ENCODE measurements at regions not wholly inside any gene's neighbourhood (a gene's known extent, or its start where the extent isn't known, plus 50 kb on each side); places are given as distances from the start of the nearest gene placed in this dataset.
A peak's percentile ranks its signal among the peaks of the same experiment; 100 is the strongest.
"Not testable (repeated sequence)": the region's sequence is repeated elsewhere in the genome, so short reads cannot be mapped to it uniquely, and the experiment has no call there.

DNA sequence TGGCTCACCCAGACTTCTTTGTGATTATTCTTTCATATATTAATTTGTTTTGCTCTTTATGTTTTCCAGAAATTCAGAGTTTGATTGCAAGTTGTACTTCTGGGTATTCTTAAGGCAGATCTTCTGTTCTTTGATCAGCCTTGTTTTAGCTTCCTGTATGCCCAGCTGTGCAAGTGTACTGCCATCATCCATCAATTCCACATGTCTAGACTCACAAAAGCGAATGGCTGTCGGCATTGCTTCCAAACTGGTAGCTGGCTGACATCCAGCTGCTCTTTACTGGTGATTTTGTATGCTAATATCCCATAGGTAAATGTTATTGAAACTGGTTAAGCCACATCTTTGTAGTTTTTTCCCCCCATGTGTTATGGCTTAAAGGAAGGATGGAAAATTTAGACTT lies 1084.8 kb upstream of the CITED2 start:
- DNase-seq (ENCODE audit: low spot score) = no peak

DNA sequence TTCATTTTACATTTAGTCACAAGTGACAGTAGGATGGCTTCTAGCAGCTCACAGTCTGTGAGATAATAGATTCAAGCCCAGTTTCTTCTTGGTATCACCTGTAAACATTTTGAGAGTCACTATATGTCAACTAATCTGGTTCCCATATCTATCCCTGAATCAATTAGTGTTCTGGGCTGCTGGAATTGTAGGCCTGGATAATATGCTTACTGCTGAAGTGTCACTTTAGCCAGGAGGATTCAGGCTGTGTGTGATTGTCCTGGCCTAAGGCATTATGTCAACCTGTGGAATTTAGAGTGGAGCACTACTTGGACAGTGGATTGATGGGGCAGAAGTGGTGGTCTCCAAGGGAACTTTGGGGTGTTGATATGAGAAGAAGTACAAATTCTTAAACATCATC lies 1071.8 kb upstream of the CITED2 start:
- no peak for DNase-seq (ENCODE audit: low spot score)

DNA sequence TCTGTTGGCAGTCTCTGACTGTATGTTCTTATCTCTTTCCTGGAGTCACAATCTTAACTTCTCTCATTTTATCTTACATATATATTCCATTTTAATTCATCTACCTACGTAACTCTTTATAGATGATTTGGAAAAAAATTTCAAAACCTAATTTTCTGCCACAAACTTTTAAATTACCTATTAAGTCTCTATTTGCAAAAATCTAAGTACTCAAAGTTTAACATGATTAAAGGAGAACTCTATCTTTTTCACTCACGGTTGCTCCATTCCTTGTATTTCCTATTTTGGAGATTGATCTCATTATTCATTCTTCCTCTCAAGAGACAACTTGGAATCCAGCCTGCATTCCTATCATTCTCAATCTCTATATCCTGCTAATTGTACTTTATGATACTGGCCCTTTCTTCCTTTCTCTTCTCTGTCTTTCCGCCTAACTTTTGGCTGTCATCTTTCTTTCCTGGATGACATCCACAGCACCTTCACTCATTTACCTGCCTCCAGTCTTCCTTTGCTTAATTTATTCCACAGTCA lies 1071.1 kb upstream of the CITED2 start:
- peak; percentile 1 for DNase-seq (ENCODE audit: low spot score)

GRCh38 chr6:140443112-140443511 lies 1068.7 kb upstream of the CITED2 start:
- DNase-seq (ENCODE audit: low spot score) = not testable (repeated sequence)

- DNase-seq (ENCODE audit: low spot score) = peak; percentile 9
Observed at GRCh38 chr6:140441256-140441655, 1066.8 kb upstream of the CITED2 start.

DNA sequence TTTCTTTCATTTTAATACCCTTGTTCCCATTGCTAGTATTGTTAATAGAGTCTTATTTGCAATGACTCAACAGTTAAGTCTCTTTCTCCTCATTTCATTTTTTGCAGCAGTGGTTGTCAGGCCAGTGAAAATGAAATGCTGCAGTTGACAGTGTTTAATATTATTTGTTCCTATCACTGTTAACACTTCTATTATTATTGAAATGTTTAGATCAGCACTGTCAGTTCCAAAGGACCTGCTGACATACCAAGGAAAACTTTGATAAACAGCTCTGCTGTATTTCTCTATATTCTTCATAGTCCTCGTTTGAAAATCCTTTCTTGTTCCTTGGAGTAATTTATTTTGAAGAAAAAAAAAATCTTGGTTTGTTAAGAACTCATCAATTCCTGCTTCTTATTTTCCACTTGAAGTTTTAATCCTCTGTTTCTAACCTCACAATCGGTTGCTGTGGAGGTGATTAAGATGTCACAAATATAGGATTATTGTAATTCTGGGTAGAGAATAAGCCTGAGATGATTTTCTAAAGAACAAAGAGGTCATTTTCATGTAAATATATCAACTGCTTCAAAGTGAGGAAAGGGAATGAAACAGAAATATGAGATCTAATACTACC lies 1065.9 kb upstream of the CITED2 start:
- DNase-seq (ENCODE audit: low spot score) = no peak

DNA sequence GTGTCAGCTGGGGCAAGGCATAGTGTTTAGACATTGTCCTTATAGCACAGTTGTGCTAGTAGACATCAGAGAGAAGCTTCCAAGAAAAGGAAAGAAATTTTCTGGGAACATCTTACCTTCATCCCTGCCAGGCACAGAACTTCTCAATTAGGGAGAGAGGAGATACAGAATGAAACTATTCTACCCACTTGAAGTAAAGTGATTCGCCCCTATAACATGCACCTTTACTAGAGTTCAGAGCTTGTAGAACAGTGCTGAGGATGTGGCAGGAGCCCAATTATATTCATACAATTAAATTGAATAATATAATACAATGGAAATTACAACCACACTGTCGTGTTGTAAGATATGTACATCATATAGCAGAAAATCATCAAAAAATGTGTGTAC lies 1063.9 kb upstream of the CITED2 start:
- DNase-seq (ENCODE audit: low spot score) = no peak

DNA sequence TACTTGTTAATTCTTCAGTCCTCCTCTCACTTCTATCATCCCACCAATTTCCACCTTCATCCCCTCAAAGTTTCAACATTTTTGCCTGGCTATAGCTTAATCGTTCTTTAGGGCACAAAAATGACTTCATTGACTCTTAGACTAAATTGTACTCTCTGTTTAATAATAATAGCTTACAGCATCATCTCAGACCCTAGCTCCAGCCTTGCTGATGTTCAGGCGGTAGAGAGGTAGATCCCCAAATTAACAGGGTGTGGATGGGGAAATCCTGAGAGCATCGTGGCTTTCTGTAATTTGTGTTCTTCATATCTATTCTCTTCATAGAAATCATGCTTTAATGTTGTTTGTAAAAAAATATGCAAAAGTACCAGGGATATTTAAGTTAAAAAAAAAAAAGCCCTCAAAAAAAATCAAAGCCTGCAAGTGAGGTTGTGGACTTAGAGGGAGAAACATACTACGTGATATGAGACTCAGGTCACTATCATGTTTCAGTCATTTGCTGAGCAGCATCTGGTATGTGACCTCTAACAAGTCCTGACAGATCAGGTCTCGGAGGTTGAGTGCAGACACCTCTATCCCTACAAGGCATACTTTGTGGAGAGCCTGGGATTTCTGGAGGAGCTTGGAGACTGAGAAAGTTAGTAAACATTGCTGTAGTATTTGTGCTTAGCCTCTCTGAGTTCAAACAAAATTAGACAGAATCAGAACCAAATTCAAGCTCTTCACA lies 1063.3 kb upstream of the CITED2 start:
- DNase-seq (ENCODE audit: low spot score) = no peak

GRCh38 chr6:140436023-140436811 lies 1061.8 kb upstream of the CITED2 start:
- no peak for DNase-seq (ENCODE audit: low spot score)

DNA sequence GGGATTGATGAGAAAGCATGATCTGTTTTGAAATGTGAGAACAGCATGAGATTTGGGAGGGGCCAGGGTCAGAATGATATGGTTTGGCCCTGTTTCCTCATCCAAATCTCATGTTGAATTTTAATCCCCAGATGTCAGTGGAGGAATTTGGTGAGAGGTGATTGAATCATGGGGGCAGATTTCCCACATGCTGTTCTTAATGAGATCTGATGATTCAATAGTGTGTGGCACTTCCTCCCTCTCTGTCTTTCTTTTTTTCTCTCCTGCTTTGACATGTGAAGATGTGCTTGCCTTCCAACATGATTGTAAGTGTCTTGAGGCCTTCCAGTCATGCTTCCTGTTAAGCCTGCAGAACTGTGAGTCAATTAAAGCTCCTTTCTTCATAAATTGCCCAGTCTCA lies 1060.3 kb upstream of the CITED2 start:
- DNase-seq (ENCODE audit: low spot score) = no peak

- DNase-seq (ENCODE audit: low spot score) = no peak
Observed at GRCh38 chr6:140433072-140433471, 1058.6 kb upstream of the CITED2 start.

DNA sequence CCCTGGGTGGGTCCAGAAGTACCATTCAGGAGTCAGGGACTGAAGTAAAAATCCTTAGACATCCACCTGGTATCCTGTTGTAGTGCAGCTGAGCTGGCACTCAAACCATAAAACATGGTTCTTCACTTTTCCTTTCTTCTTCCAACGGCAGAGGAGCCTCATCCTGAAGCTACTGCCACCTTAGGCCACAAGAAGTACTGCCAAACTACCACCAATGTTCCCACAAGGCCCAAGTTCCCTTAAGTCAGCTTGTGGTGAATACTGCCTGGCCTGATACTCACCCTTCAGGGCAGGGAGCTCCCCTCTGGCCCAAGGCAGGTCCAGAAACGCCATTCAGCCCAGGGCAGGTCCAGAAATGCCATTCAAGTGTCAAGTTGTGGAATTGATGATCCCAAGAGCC lies 1053.4 kb upstream of the CITED2 start:
- DNase-seq (ENCODE audit: low spot score) = no peak

- DNase-seq (ENCODE audit: low spot score) = no peak
Observed at GRCh38 chr6:140414966-140415620, 1040.6 kb upstream of the CITED2 start.

- no peak for DNase-seq (ENCODE audit: low spot score)
Observed at GRCh38 chr6:140403020-140403419, 1028.6 kb upstream of the CITED2 start.

- no peak for DNase-seq (ENCODE audit: low spot score)
Observed at GRCh38 chr6:140401761-140402160, 1027.3 kb upstream of the CITED2 start.

DNA sequence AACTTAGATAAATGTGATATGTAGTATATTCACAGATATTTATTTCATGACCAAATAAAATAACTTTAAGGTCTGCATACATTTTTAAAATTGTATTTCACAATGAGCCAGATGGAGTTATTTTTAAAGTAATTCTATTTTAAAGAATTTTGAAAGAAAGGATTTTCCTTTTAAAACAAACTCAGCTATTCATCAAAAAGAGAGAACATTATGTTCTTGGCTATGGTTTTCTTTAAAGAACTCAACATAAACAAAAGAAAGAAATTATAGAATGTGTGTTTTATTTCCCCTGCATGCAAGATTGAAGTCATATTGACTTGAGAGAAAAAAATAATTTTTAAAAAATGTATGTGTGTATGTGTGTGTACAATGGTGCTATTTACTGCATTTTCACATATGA lies 1023.6 kb upstream of the CITED2 start:
- DNase-seq (ENCODE audit: low spot score) = no peak

- DNase-seq (ENCODE audit: low spot score) = no peak
Observed at GRCh38 chr6:140397106-140397505, 1022.7 kb upstream of the CITED2 start.

GRCh38 chr6:140393665-140394540 lies 1019.5 kb upstream of the CITED2 start:
- DNase-seq (ENCODE audit: low spot score) = peak; percentile 39

DNA sequence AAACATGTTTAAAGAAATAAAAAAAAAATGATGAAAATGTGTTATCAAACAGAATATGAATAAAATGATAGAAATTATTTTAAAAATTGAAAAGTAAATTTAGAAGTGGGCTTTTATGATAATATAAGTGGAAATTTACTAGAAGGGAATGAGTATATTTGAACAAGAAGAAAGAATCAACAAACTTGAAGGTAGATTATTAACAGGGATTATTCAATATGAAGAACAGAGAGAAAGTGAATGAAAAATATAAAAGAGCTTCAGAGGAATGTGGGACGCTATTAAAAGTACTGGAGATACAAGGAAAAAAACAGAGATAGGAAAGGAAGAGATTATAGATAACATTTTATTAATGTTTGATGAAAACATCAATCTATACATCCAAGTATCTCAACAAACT lies 1014.4 kb upstream of the CITED2 start:
- no peak for DNase-seq (ENCODE audit: low spot score)

GRCh38 chr6:140388192-140388802 lies 1013.8 kb upstream of the CITED2 start:
- no peak for DNase-seq (ENCODE audit: low spot score)

DNA sequence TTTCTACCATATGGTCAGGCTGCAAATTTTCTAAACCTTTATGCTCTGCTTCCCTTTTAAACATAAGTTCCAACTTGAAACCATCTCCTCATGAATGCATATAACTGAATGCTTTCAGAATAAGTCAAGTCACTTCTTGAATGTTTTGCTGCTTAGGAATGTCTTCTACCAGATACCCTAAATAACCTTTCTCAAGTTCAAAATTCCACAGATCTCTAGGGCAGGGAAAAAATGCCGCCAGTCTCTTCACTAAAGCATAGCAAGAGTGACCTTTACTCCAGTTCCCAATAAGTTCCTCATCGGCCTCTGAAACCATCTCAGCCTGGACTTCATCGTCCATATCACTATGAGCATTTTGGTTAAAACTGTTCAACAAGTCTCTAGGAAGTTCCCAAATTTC lies 1011.2 kb upstream of the CITED2 start:
- DNase-seq (ENCODE audit: low spot score) = no peak

Measured in kidney capillary endothelial cell (primary cell).